DMS 273 (cell line): ENCODE measurements at regions not wholly inside any gene's neighbourhood (a gene's known extent, or its start where the extent isn't known, plus 50 kb on each side); places are given as distances from the start of the nearest gene placed in this dataset.

Source experiments
- DNase-seq: peaks from one replicate; lab custom pipeline; 2025; ENCODE audit not compliant: unreplicated experiment; lab: John Stamatoyannopoulos, UW

- no peak for DNase-seq
These were observed 477.8 kb upstream of the MKI67 start for GRCh38 chr10:128604025-128604424.

- DNase-seq: no peak
These were observed 479.0 kb upstream of the MKI67 start for GRCh38 chr10:128605180-128605579.

- DNase-seq: no peak
These were observed 479.8 kb upstream of the MKI67 start for GRCh38 chr10:128606055-128606454.

- DNase-seq: no peak
These were observed 482.6 kb upstream of the MKI67 start for GRCh38 chr10:128608791-128609190.

GRCh38 chr10:128609460-128609859 lies 483.2 kb upstream of the MKI67 start:
- DNase-seq: no peak

GRCh38 chr10:128610113-128610512 lies 483.9 kb upstream of the MKI67 start:
- no peak for DNase-seq

GRCh38 chr10:128612195-128612594 lies 486.0 kb upstream of the MKI67 start:
- DNase-seq: no peak

- DNase-seq: no peak
These were observed 486.4 kb upstream of the MKI67 start for GRCh38 chr10:128612631-128613030.

GRCh38 chr10:128614016-128614605 lies 487.9 kb upstream of the MKI67 start:
- no peak for DNase-seq

GRCh38 chr10:128614802-128615553 lies 488.8 kb upstream of the MKI67 start:
- no peak for DNase-seq

- no peak for DNase-seq
These were observed 491.3 kb upstream of the MKI67 start for GRCh38 chr10:128617532-128617931.

- no peak for DNase-seq
These were observed 496.5 kb upstream of the MKI67 start for GRCh38 chr10:128622706-128623105.

- no peak for DNase-seq
These were observed 497.6 kb upstream of the MKI67 start for GRCh38 chr10:128623776-128624175.

- no peak for DNase-seq
These were observed 498.7 kb upstream of the MKI67 start for GRCh38 chr10:128624656-128625530.

GRCh38 chr10:128625926-128626325 lies 499.7 kb upstream of the MKI67 start:
- DNase-seq: no peak

GRCh38 chr10:128626397-128627000 lies 500.3 kb upstream of the MKI67 start:
- DNase-seq: no peak

GRCh38 chr10:128627811-128628210 lies 501.6 kb upstream of the MKI67 start:
- no peak for DNase-seq

- no peak for DNase-seq
These were observed 502.0 kb upstream of the MKI67 start for GRCh38 chr10:128628252-128628651.

- no peak for DNase-seq
These were observed 503.2 kb upstream of the MKI67 start for GRCh38 chr10:128629111-128630096.

- DNase-seq: no peak
These were observed 504.6 kb upstream of the MKI67 start for GRCh38 chr10:128630787-128631252.
